Neural progenitor cell (in vitro differentiated cells): ENCODE measurements at regions not wholly inside any gene's neighbourhood (a gene's known extent, or its start where the extent isn't known, plus 50 kb on each side); places are given as distances from the start of the nearest gene placed in this dataset.

Experiments used
- DNase-seq: peaks from one replicate; pipeline ENCODE4 v3.0.0-alpha.2; 2016; ENCODE audit warnings: low spot score
- H2AFZ ChIP-seq: fragments of 200-600 bp; sonication (generic); replicated peaks from 2 replicates; pipeline ENCODE4 v1.6.1; 2016; ENCODE audit warnings: antibody characterized with exemption
- H3F3A ChIP-seq: fragments of 200-600 bp; sonication (generic); 2 replicates; pipeline ENCODE4 v1.6.1; 2016; ENCODE audit warnings: antibody characterized with exemption, low read depth
- H3K27ac ChIP-seq: fragments of 200-600 bp; sonication (generic); 2 replicates; pipeline ENCODE4 v1.5.1; 2016; ENCODE audit warnings: mild to moderate bottlenecking
- H3K27me3 ChIP-seq: fragments of 200-600 bp; sonication (generic); 2 replicates; pipeline ENCODE4 v1.6.1; 2016; ENCODE audit warnings: mild to moderate bottlenecking, moderate library complexity
- H3K36me3 ChIP-seq: fragments of 200-600 bp; sonication (generic); 2 replicates; pipeline ENCODE4 v1.5.1; 2016
- H3K4me1 ChIP-seq: fragments of 200-600 bp; sonication (generic); 2 replicates; pipeline ENCODE4 v1.6.1; 2016; ENCODE audit warnings: mixed run types
- H3K4me2 ChIP-seq: fragments of 200-600 bp; sonication (generic); 2 replicates; pipeline ENCODE4 v1.6.1; 2016
- H3K4me3 ChIP-seq: fragments of 200-600 bp; sonication (generic); 2 replicates; pipeline ENCODE4 v1.5.1; 2016
- H3K79me2 ChIP-seq: fragments of 200-600 bp; sonication (generic); 2 replicates; pipeline ENCODE4 v1.6.1; 2016; ENCODE audit warnings: low read depth
- H3K9ac ChIP-seq: fragments of 200-600 bp; sonication (generic); 2 replicates; pipeline ENCODE4 v1.6.1; 2016
- H3K9me3 ChIP-seq: fragments of 200-600 bp; sonication (generic); 2 replicates; pipeline ENCODE4 v1.5.1; 2016; ENCODE audit warnings: low read depth
- H4K20me1 ChIP-seq: fragments of 200-600 bp; sonication (generic); 2 replicates; pipeline ENCODE4 v1.6.1; 2016; ENCODE audit warnings: low read depth
- H3K27ac Mint-ChIP-seq: 3 replicates; pipeline ENCODE4 v1.8.0; 2021; ENCODE audit warnings: mixed read lengths
- H3K27me3 Mint-ChIP-seq: 2 replicates; pipeline ENCODE4 v1.8.0; 2022; ENCODE audit warnings: low read depth, mild to moderate bottlenecking, inconsistent platforms, moderate library complexity, mixed read lengths; ENCODE audit not compliant: insufficient read depth
- H3K36me3 Mint-ChIP-seq: 3 replicates; pipeline ENCODE4 v1.8.0; 2021; ENCODE audit warnings: mixed read lengths
- H3K4me1 Mint-ChIP-seq: 3 replicates; pipeline ENCODE4 v1.8.0; 2021; ENCODE audit warnings: mixed read lengths
- H3K4me3 Mint-ChIP-seq: 3 replicates; pipeline ENCODE4 v1.8.0; 2021; ENCODE audit warnings: mild to moderate bottlenecking, moderate library complexity, mixed read lengths
- H3K9me3 Mint-ChIP-seq: 3 replicates; pipeline ENCODE4 v1.8.0; 2020; ENCODE audit warnings: mixed read lengths
- EZH2 ChIP-seq: fragments of 200-600 bp; sonication (generic); IDR thresholded peaks from 2 replicates; pipeline ENCODE4 v1.6.1; 2017; ENCODE audit warnings: antibody characterized with exemption, mild to moderate bottlenecking, moderate library complexity
- EZH2phosphoT487 ChIP-seq: fragments of 200-600 bp; sonication (generic); IDR thresholded peaks from 2 replicates; pipeline ENCODE4 v1.6.1; 2017; ENCODE audit warnings: antibody characterized with exemption
- TF ChIP-seq, protein P1 (sequence below): fragments of 200-600 bp; sonication (generic); IDR thresholded peaks from 2 replicates; pipeline ENCODE4 v1.5.1; 2017; ENCODE audit warnings: antibody characterized with exemption, mild to moderate bottlenecking

DNA sequence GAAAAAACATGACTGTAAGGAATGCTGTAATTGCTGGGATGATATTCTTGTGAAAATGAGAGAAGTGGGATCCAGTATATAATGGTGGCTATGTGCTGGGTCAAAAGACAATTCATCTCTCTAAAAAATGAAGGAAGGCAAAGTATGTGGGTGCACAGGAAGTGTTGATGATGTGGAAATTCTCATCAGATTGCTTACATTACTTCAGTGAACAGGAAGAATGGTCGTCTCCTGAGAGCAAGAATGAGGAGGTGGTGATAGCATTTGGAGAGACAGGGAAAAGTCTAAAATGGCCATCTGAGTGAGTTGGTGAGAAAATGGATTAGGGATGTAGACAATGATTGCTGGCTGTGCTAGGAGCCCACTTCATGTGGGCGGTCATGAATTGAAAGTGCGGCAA, 253.5 kb upstream of the NREP start:
- Histone ChIP-seq H3K4me3 (no peak overlapping the region), H2AFZ (no peak overlapping the region), H3F3A (no peaks in the 10 kb centered on the region), H3K27ac (no peak overlapping the region), H3K4me2 (no peak overlapping the region), H3K36me3 (no peaks in the 10 kb centered on the region), H3K27me3 (no peaks in the 10 kb centered on the region), H3K4me1 (peaks cover 8% of the 10 kb centered on the region), H4K20me1 (no peaks in the 10 kb centered on the region), H3K9ac (no peak overlapping the region), H3K79me2 (no peaks in the 10 kb centered on the region), H3K9me3 (no peaks in the 10 kb centered on the region)
- no peaks in the 10 kb centered on the region for H3K27me3 Mint-ChIP-seq
- no peaks in the 10 kb centered on the region for H3K36me3 Mint-ChIP-seq
- no peak overlapping the region for H3K4me3 Mint-ChIP-seq
- no peak overlapping the region for H3K27ac Mint-ChIP-seq
- no peak for DNase-seq
- TF ChIP-seq EZH2 = no peak
- TF ChIP-seq, protein P1, sequence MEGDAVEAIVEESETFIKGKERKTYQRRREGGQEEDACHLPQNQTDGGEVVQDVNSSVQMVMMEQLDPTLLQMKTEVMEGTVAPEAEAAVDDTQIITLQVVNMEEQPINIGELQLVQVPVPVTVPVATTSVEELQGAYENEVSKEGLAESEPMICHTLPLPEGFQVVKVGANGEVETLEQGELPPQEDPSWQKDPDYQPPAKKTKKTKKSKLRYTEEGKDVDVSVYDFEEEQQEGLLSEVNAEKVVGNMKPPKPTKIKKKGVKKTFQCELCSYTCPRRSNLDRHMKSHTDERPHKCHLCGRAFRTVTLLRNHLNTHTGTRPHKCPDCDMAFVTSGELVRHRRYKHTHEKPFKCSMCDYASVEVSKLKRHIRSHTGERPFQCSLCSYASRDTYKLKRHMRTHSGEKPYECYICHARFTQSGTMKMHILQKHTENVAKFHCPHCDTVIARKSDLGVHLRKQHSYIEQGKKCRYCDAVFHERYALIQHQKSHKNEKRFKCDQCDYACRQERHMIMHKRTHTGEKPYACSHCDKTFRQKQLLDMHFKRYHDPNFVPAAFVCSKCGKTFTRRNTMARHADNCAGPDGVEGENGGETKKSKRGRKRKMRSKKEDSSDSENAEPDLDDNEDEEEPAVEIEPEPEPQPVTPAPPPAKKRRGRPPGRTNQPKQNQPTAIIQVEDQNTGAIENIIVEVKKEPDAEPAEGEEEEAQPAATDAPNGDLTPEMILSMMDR = no peak
- no peak for TF ChIP-seq EZH2phosphoT487
- H3K9me3 Mint-ChIP-seq = no peaks in the 10 kb centered on the region
- H3K4me1 Mint-ChIP-seq = peaks cover 6% of the 10 kb centered on the region

DNA sequence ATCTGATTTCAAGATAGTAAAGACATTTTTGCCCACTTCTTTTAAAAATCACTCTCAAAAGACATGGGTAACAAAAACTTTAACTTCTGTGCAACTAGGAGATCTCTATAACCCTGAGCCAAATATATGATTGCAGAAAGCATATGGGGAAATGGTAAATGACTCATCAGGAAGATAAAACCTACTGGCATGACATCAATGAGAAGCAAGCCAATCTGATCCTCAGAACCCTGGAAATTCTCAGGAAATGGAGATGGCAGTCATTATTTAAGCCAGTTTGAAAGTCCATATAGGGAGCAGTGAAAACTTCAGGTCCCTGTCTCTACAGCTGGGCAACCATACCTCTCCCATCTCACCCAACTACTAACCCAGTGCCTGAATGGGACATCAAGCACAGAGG, 249.7 kb upstream of the NREP start:
- Histone ChIP-seq H3K4me3 (no peak overlapping the region), H2AFZ (no peak overlapping the region), H3K27me3 (no peaks in the 10 kb centered on the region), H4K20me1 (no peaks in the 10 kb centered on the region), H3K9me3 (no peaks in the 10 kb centered on the region), H3F3A (no peaks in the 10 kb centered on the region), H3K36me3 (no peaks in the 10 kb centered on the region), H3K4me2 (no peak overlapping the region), H3K9ac (no peak overlapping the region), H3K4me1 (peaks cover 1% of the 10 kb centered on the region), H3K27ac (no peak overlapping the region), H3K79me2 (no peaks in the 10 kb centered on the region)
- H3K9me3 Mint-ChIP-seq = no peaks in the 10 kb centered on the region
- TF ChIP-seq EZH2phosphoT487 (no peak), EZH2 (no peak)
- TF ChIP-seq, protein P1 = no peak
- H3K36me3 Mint-ChIP-seq = no peaks in the 10 kb centered on the region
- no peak overlapping the region for H3K4me3 Mint-ChIP-seq
- H3K4me1 Mint-ChIP-seq = peaks cover 4% of the 10 kb centered on the region
- no peak for DNase-seq
- no peaks in the 10 kb centered on the region for H3K27me3 Mint-ChIP-seq
- no peak overlapping the region for H3K27ac Mint-ChIP-seq

DNA sequence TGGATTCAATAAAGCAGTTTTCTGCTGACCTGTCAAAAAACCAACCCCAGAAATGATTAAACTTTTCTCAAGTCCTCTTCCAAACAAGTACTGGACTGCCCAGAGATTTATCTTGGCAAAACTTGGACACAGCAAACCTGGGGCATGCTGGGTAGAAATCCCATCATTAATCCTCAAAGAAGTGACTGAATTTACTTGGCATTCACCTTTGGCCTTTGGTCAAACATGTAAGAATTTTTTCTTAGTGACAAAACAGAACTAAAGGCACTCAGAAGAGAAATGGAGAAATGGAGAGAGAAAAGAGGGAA, 248.6 kb upstream of the NREP start:
- TF ChIP-seq EZH2phosphoT487 (no peak), EZH2 (no peak)
- TF ChIP-seq, protein P1 = no peak
- H3K4me1 ChIP-seq = no peaks in the 10 kb centered on the region
- H3K4me2 ChIP-seq = no peak overlapping the region
- no peaks in the 10 kb centered on the region for H3K36me3 ChIP-seq
- H3K27me3 ChIP-seq = no peaks in the 10 kb centered on the region
- no peaks in the 10 kb centered on the region for H3K9me3 ChIP-seq
- H3F3A ChIP-seq = no peaks in the 10 kb centered on the region
- H4K20me1 ChIP-seq = no peaks in the 10 kb centered on the region
- Mint-ChIP-seq H3K4me1 (peaks cover 4% of the 10 kb centered on the region), H3K27ac (no peak overlapping the region), H3K36me3 (no peaks in the 10 kb centered on the region), H3K4me3 (no peak overlapping the region), H3K9me3 (no peaks in the 10 kb centered on the region), H3K27me3 (peaks cover 2% of the 10 kb centered on the region)
- no peak for DNase-seq
- no peak overlapping the region for H2AFZ ChIP-seq
- no peaks in the 10 kb centered on the region for H3K79me2 ChIP-seq
- H3K27ac ChIP-seq = no peak overlapping the region
- H3K9ac ChIP-seq = no peak overlapping the region
- H3K4me3 ChIP-seq = no peak overlapping the region
